ENCODE measurements at regions not wholly inside any gene's neighbourhood (a gene's known extent, or its start where the extent isn't known, plus 50 kb on each side); places are given as distances from the start of the nearest gene placed in this dataset.

DNA sequence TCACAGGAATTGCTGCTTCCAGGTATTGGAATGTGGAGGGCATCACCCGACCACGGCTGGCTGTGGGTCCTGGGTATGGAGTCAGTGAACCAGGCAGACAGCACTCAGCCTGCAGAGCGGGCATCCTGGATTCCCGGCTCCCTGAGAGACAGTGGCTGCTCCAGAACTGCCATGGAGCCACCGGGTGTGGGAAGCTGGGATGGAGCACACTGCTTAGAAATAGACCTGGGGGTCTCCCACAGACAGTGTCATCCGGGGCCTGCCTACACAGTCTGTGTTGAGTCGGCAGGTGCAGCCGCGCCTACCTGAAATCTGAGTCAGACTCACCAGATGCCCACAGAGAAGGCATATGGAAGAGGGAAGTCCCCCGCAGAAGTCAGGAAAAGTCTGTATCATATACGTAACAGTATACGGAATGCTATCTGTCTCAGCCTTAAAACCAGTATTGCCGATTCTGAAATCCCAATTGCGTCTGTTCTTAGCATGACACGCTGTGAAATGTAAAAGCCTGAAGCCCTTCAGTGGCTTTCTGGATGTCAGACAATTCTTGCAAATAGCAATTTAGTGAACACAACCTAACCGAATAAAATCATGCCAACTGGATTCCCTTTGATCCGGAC lies 509.7 kb upstream of the MYT1L start:
- ChIA-PET CTCF (no interaction called here), POLR2A (no interaction called here)

DNA sequence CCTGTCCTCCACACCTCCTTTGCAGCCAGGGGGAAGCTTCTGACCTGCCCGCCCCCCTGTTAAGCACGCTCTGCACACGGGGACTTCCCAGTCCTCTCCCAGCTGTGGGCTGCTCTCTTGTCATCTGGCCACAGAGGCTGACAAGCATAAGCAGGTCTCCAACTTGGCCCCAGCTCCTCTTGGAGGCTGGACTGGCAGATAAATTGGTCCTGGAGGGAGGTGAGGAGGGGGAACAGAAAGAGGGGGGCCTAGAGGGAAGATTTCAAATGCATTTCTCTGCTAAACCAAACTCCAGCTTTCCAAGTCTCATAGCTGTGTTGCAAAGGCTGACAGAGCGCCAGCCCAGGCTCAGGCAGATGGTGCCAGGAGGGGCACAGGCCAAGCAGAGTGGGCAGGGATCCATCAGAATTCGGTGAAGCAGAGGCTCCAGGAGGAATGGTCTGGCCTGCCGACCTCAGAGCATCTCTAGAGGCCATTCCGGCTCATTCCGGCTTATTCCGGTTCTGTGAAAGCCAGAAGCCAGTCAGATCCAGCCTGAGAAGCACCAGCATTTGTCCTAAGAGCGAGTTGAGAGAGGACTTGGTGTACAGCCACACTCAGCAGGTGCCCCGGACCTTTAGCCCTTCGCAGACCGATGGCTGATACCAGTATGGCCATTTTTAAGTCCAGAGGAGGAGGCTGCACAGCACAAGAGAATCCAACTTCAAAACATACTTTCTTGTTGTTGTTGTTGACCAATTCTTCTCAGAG lies 508.9 kb upstream of the MYT1L start:
- CTCF ChIA-PET, result no interaction called here
- POLR2A ChIA-PET, result no interaction called here

DNA sequence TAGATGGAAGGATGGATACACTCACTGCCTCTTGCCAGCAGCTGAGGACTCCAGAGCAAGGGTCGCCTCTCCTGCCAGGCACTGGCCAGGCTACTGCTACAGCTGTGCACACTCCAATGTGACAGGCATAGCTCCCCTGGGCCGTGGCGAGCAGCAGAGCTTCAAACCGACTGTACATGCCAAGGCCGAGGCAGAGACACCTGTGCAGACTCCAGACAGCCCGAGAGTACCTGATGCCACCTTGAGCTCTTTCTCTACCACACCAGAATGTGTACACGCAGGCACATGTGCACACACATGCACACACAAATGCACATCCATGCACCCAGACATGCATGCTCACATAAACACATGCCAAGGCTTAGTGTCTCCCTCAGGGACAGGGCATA lies 508.3 kb upstream of the MYT1L start:
- ChIA-PET POLR2A (no interaction called here), CTCF (no interaction called here)

DNA sequence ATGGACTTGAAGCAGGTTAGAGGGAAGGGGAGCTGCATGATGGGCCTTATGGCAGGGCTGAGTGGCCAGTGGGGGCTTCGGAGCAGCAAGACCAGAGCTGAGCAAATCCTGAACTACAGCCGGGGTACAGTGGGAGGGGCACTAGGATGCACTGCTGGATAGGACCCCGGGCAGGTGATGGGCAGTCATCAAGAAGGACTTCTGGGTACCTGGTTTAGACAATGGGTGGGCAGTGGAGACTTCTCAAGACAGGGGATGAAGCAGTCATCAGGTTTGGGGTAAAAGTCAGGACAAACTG lies 507.4 kb upstream of the MYT1L start:
- POLR2A ChIA-PET, result no interaction called here
- CTCF ChIA-PET, result no interaction called here

DNA sequence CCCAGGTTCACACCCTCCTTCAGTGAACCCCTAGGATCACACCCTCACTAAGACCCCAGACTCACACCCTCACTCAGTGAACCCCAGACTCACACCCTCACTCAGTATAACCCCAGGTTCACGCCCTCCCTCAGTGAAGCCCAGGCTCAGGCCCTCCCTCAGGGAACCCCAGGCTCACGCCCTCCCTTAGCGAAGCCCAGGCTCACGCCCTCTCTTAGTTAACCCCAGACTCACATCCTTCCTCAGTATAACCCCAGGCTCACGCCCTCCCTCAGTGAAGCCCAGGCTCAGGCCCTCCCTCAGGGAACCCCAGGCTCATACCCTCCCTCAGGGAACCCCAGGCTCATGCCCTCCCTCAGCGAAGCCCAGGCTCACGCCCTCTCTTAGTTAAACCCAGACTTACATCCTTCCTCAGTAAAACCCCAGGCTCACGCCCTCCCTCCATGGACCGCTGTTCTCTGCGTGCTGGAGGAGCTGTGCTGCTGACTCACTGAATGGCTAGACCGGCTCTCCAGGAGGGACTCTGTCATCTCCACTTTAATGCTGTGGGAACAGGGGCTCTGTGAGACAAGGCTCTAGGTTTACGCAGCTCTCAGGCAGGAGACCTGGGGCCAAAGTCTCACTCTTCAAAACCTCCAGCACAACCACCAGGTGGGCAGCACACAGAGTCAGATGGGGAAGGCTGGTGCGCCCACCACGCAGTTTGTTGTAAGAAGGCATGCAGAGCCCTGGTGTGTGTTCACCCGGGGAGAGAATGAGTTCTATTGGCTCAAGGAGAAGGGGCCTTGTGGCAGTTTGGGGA lies 506.9 kb upstream of the MYT1L start:
- ChIA-PET CTCF (no interaction called here), POLR2A (no interaction called here)

DNA sequence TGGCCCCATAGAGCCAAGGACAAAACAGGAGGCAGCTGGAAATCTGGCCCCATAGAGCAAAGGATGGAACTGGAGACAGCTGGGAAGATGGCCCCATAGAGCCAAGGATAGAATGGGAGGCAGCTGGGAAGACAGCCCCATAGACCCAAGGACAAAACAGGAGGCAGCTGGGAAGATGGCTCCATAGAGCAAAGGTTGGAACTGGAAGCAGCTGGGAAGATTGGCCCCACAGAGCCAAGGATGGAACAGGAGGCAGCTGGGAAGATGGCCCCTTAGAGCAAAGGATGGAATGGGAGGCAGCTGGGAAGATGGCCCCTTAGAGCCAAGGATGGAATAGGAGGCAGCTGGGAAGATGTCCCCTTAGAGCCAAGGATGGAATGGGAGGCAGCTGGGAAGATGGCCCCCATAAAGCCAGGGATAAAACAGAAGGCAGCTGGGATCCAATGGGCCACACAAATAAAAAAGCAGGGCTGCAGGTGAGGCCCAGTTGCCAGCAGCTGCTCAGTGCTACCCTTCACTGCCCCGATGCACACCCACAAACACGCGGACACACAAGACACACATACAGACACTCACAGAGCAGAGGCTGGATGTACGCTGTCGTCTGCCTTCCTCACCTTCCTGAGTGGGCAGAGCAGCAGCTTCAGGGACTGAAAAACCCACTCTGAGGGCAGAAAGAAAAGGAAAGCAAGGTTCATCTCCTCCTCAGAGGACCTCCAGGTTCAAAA lies 505.4 kb upstream of the MYT1L start:
- ChIA-PET CTCF (no interaction called here), POLR2A (no interaction called here)

DNA sequence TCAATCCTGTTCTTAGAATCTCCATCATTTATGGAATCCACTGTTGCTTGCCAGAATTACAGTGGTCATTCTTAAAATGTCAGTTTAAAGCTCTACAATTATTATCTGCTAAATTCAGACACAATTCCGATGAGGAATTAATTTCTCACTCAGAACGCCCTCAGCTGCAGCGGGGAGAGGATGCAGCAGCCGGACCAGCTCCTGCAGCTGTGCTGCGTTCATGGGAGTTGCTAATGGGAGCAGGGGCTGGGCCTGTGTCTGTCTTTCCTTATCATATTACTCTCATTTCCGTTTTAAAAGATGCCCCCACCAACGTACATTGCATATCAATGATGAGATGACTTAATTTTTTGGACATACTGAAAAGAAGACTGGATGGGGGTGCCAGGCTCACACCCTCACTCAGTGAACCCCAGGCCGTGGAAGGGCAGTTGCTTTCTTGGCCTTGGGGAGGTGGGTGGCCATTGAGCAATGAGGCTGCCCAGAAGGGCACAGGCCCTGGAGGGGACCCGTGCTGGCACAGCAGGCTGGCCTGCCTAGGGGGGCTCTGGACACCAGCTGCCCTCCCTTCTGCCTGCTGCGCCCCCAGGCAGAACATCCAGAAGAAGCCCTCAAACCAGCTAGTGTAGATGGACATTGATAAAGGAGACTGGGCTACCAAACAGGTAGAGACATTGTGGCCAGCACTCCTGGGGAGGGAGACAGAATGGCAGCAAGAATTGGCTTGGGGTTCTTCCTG lies 503.6 kb upstream of the MYT1L start:
- CTCF ChIA-PET, result interaction anchor here (0.9 kb wide), 1 partner anchor 10 kb away, joined by 3 read pairs; no protein-coding TSS in a partner anchor
- POLR2A ChIA-PET, result no interaction called here

DNA sequence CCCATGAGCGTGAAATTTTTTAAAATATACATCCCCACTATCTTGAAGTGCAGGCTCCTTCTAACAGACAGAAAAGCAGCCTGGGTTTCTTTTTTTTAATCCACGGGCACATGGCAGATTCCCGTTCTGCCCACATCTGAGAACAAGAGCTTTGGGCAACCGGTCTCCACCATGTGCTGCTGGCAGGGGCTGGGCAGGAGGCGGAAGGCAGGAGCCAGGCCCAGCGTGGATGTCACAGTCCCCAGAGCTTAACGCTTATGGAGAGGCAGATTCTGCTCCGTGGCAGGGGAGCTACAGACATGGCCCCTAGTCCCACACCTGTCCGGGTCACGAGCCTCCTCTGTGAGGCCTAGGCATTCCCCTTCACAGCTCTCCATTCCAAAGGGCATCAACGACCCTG lies 503.0 kb upstream of the MYT1L start:
- ChIA-PET CTCF (interaction anchor here (0.9 kb wide), 1 partner anchor 11 kb away, joined by 3 read pairs; no protein-coding TSS in a partner anchor), POLR2A (no interaction called here)

DNA sequence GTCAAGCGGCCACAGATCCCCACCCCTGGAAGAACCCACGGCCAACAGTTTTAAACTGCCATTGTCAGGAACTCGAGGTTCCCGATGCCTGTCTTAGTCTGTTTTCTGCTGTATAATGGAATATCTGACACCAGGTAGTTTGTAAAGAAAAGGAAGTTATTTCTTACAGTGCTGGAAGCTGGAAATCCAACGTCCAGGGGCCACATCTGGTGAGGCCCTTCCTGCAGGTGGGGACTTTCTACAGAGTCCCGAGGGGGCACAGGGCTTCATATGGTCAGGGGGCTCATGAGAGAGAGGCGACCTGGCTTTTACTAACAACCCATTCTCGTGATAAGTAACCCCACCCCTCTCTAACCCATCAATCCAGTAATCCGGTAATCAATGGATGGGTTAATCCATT lies 501.6 kb upstream of the MYT1L start:
- ChIA-PET CTCF (no interaction called here), POLR2A (no interaction called here)

DNA sequence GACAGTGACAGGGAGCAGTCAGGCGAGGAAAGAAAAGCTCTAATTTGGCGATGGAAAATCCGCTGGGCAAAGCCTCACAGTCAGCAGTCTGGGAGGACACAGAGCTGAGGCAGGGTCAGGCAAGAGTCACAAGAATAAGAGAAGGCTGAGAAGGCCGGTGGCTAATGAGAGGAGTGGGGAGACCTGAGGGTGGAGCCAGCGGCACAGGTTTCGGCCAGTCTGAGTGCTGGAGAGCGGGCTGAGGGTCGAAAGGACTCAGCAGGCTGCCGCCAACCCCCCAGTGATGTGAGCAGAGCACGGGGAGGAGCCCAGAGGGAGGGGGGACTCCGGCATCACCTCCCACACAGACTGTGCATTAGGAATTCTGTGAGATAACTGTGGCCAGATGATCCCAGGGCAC lies 500.6 kb upstream of the MYT1L start:
- ChIA-PET POLR2A (no interaction called here), CTCF (no interaction called here)

DNA sequence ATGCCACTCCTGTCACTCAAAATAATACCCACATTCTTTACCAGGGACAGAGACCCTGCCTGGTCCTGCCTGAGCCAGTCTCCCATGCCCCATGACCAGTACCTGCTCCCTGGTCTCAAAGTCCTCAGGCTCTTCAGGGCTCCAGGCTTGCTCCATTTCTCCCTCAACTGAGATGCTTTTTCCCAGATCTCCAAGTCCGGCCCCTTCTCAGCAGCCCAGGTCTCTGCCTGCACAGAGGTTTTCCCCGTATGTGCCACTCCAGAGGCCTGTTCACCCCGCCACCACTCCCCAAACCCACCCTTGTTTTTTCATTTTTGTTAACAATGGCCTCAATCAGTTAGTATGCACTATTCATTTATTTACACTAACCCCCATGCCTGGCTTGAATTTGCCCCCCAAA lies 499.5 kb upstream of the MYT1L start:
- ChIA-PET POLR2A (no interaction called here), CTCF (no interaction called here)

DNA sequence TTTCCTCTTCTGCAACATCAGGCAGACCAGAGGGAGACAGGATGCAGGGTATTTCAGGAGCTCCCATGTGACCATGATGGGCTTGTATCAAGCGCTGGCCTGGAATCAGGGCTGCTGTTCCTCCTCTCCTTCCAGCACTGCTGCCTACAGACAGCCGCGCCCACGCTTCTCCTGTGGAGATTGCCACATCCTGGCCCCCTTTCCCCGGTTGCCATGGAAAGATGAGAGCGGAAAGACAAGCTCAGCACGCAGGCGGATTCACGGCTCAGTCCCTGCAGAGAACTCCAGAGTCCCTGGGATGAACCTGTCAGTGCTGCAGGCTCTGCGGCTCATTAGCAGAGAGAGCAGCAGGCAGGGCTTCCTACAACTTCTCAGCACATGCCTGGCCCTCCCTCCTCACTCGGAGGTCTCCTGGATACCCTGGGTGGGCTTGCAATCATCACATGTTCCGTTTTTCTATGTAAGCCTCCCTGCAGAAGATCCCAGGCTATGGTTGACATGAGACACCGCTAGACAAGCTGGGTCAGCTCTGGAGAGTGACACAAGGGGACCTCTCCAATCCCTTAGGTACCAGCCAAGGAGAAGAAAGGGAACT lies 497.8 kb upstream of the MYT1L start:
- ChIA-PET POLR2A (no interaction called here), CTCF (no interaction called here)

DNA sequence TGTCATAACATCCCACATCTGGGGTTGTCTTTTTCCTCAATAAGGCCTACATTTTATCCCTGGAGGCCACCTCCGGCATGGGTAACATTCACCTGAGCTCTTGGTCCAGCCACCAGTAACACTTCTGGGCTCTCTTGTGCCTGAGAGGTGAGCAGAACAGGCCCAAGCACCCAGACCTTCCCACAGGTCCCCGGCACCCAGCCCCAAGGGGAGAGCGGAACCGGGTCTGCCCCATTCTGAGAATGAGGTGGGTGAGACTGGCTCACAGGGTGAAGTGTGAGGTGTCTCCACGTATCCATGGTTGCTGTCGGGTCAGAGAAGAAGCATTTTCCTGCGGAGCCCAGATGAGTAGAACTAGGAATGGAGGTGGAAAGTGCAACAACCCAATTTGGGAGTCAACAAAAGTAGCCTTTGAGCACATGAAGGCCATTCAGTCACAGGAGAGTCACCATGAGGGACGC lies 496.7 kb upstream of the MYT1L start:
- CTCF ChIA-PET, result no interaction called here
- POLR2A ChIA-PET, result no interaction called here

DNA sequence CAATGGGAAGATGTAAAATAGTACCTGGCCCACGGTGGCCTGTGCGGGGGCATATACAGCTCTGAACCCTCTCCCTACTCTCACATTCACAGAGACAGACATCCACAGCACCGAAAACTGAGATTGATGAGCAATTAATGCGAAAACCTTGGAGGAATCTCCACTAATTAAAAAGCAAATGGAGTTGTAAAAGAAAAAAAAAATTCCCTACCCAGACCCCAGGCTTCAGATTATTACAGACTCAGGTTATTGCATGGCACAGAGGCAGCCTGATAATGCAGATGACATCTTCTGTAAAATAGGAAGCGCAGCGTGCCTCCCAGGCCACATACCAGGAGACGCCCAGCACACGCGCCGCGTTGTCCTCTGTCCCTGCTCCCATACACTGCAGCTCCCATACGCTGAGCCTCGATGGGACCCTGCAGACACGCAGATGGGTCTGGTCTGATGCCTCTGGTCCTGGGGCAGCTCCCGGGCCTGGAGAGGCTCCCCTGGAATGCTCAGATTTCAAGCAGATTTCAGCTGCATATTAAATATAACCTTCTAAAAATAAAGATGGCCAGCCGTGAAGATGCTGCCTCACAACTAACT lies 496.1 kb upstream of the MYT1L start:
- ChIA-PET CTCF (no interaction called here), POLR2A (no interaction called here)

DNA sequence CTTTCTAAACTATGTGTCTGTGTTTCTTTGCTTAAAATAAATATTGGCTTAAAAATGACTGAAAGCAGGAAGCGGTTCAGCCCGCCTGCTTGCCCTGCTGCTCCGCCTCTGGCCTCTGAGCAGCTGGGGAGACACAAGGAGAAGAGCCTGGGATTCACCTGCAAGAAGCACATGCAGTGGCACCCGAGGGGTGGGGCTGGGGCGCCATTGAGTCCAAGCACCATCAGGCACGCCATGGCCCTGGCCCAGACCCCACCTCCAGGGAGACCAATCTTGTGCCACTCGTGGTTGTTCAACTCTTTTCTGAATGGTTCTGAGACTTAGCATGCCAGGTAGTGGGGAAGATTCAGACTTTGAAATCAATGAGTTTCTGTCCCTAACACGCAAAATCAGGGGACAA lies 495.5 kb upstream of the MYT1L start:
- ChIA-PET CTCF (no interaction called here), POLR2A (no interaction called here)

DNA sequence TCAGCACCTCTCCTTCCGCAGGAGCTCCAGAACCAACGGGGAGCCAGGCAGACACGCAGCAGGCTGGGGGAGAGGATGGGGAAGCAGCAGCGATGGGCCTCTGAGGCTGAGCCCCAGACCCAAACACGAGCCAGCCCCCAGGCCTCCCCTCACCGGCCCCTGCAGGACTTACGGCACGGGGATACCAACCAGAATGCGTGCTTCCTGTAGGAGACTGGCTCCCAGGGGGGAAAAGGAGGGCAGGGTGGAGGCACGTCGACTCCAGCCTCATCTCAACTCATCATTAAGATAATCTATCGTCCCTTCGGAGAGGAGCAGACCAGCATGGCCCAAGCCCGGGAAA lies 495.1 kb upstream of the MYT1L start:
- POLR2A ChIA-PET, result no interaction called here
- CTCF ChIA-PET, result no interaction called here

DNA sequence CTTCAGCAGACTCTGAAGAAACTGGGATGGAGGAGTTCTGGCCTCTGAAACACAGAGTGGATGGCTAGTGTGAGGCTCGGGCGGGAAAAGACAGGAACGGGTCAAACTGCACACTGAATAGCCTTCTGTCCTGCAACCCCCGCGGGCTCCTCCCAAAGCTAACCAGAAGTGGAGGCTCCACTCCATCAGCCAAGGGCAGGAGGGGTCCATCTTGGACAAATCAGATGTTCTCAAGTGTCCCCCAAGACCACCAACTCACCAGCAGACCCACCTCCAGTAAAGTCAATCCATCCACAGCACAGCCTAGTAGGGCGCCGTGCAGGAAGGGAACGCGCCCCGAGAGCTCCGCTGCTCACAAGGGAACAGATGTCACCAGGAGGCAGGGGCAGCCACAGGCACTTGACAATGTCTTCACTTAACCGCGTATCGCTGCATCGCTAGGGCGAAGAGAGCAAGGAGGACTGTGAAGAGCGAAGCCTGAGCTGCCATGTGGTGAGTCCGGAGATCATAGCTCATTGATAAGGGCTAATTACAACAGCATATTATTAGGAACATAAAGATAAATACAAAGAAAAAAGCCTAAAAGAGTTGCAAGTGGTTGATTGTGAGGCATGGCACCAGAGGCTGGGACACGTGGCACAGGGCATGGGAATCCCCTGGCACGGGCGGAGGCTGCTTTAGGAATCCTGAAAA lies 494.6 kb upstream of the MYT1L start:
- ChIA-PET POLR2A (no interaction called here), CTCF (no interaction called here)

DNA sequence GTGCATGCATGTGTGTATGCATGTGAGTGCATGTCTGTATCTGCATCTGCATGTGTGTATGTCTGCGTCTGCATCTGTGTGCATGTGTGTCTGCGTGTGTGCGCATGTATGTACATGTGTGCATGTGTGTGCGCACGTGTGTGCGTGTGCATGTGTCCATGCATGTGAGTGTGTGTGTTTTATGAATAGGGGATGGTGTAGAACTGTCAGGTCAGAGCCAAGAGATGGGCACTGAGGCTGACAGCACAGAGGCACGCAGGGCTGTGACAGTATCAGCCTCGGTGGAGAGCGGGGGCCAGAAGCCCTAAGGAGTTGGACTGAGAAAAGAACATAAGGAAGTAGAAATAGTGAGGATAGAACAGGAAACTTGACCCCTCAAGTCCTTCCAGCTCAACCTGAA lies 494.0 kb upstream of the MYT1L start:
- CTCF ChIA-PET, result no interaction called here
- POLR2A ChIA-PET, result no interaction called here

DNA sequence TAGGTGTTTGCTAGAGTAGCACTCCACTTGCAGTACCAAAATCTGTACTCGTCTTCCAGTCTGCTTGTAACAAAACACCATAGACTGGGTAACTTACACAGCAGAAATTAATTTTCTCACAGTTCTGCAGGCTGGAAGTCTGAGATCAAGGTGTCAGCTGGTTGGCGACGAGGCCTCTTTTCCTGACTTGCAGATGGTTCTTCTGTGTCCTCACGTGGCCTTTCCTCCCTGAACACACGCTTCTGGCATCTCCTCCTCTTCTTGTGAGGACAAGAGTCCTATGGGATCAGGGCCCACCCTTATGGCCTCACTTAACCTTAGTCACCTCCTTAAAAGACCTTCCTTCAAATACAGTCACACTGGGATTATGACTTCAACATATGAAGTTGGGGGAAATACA lies 493.5 kb upstream of the MYT1L start:
- CTCF ChIA-PET, result no interaction called here

More for the DNA sequence above, 493.5 kb upstream of the MYT1L start:
- POLR2A ChIA-PET, result no interaction called here

Data from activated CD8-positive, alpha-beta memory T cell treated with anti-CD3 and anti-CD28 coated beads for 36 hours (primary cell).